ENCODE measurements at regions not wholly inside any gene's neighbourhood (a gene's known extent, or its start where the extent isn't known, plus 50 kb on each side); places are given as distances from the start of the nearest gene placed in this dataset.

- DNase-seq (ENCODE audit: low read depth): no peak
Observed at GRCh38 chr2:215718890-215719289, 283.0 kb upstream of the FN1 start.

GRCh38 chr2:215718436-215718835, 282.6 kb upstream of the FN1 start:
- no peak for DNase-seq (ENCODE audit: low read depth)

DNA sequence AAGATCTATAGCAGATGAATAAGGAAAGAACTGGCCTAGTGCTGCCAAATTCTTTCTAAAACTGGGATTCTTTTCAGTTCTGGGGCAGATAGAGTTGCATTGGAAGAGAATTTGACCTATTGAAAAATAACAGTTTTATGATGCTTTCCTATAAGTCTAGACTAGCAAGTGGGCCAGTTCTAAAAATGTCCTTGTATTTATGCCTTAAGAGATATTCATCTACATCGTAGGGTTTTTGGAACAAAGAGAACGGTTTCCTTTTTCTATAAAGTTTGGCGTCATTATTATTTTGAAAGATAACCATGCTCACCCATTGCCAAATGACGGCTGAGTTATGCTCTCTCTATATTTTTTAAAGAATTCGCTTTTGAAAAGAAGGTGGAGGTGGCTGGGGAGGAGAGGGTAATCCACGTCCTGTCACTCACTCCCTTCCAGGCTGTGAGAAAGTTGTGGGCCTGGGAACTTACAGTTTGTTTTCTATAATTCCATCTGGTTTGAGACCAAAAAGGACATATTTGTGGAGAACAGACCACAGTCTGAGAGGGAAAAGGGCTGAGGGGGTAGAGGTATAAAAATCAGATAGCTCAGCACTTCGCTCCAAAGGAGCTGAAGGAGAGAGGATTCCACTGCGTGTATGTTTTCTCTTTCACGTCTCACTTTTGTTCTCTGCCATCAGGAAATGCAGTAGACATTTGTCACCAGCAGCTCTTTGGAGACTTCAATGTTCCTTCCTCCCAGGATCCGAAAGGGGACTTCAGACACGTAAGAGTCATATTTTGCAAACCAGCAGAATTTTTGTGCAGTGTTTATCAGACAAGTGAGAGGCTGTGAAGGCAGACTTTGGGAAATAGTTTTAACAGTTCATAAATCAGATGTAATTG, 281.9 kb upstream of the FN1 start:
- DNase-seq (ENCODE audit: low read depth): no peak

DNA sequence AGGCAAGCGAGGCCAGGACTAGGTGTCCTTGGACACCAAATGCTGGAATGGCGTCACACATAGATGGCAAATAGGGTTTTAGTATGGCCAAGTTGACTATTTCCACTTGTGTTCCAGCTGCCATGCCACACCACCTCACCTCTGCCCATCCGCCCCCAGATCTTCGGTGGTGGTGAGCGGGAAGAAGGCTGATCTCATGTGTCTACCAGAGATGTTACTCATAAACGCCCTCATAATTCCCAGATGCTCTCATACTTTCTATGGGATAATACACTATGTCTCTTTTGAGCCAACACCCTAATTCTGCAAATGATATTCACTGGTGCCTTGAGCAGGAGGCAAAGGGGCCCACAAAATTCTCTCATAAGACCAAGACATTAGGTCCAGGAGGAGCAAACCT, 281.1 kb upstream of the FN1 start:
- DNase-seq (ENCODE audit: low read depth): peak; percentile 55

DNA sequence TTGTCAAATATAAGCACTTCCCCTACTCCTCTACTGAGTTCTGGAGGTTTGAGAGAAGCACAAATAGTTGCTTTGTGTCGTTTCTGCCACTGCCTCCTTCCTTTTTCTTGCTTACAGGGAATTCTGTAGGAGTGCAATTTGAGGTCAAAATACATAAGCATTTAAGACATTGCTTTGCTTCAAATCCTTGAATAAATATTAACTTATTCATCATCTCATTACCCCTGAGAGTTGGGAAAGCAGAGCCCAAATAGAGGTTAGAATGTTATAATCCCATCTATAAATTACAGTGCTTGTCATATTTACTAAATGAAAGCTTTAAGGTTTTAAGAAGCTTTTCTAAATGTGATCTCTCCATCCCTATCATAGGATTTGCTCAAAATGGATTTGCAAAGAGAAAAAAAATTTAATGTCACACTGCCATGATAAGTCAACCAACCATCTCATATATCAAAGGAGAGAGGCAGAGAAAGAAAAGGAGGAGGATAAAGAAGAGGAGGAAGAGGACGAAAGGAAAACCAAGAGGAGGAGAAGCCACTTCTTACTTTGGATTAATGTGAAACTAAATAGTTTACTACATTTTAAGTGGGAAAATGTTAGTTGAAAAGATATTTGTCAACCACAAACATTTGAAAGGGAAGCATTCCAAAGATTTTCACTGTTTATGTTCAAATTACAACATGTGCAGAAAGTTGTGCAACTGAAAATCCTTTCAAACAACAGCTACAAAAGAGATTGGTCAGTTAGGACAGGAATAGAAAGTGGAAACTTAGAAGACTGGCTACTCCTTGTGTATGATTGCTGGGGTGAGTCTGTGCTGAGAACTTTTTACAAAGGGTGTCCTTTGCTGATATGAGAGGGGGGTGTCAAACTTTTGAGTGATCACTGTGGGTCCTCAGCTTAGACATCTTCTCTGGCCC, 277.3 kb upstream of the FN1 start:
- peak; percentile 85 for DNase-seq (ENCODE audit: low read depth)

DNA sequence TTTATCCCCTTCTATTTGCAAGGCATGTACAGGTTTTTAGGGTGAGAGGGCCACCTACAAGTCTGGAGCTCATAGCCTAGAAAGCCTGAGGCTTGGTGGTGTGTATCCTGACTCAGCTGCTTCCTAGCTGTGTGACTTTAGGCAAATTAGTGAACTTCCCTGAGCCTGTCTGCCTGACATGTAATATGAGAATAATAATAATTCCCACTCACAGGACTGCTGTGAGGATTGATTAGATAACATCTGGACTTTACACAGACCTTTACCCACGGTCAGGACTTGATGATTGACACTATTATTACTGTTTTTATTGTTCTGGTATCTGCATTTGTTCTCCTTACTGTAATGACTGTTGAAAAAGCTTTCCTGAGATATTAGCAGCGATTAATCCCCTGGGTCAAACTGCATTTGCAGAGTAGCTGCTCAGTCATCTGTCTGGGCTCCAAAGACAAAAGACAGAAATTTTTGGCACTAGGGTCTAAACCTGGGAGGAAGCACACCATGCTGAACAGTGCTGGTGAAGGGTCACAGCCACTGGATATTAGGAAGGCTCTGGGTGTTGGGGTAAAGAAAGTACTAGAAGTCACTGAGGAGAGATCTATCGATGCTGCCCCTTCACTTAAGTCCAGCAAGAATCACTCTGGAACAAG, 276.5 kb upstream of the FN1 start:
- DNase-seq (ENCODE audit: low read depth): no peak

DNA sequence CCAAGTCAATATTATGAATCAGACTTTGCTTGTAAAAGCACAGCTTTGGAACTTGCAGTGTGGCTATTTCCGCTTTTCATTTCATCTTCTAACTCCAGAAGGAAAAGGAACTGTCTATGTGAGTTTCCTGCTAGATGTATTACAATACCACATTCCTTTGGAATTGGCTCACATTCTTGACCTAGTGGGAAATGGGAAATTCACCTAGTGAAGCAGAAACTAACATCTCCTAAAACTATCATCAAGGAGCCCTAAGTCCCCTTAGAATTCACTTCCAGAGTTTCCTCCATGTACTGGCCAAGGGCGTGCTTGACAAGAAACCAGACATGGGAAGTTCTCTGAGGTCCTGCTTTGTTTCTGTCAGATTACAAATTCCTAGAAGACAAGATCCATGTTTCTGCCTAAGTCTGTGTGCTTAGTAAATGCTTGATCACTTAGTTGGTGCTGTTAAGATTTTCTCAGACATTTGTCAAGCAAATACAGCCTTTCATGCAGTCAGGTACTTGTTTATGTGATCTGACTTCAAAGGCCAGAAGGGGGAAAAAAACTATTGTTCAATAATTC, 275.7 kb upstream of the FN1 start:
- peak; percentile 84 for DNase-seq (ENCODE audit: low read depth)

DNA sequence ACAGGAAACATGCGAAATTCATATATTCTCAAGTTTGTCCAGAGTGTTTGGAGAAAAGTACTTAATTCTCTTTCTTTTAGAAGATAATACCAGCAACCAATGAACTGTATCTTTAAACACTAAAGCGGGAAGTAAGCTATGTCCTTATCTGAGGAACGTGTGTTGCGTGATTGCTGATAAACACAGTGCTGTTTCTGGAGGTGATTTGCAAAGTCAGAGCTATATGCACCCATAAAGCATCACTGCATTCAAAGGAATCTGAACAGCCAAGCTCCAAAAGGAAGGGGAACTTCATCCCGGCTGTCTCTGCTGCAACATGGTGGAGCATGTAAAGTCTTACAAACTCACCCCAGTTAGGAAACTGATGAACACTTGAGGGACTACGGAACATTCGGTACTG, 271.7 kb upstream of the FN1 start:
- DNase-seq (ENCODE audit: low read depth): no peak

DNA sequence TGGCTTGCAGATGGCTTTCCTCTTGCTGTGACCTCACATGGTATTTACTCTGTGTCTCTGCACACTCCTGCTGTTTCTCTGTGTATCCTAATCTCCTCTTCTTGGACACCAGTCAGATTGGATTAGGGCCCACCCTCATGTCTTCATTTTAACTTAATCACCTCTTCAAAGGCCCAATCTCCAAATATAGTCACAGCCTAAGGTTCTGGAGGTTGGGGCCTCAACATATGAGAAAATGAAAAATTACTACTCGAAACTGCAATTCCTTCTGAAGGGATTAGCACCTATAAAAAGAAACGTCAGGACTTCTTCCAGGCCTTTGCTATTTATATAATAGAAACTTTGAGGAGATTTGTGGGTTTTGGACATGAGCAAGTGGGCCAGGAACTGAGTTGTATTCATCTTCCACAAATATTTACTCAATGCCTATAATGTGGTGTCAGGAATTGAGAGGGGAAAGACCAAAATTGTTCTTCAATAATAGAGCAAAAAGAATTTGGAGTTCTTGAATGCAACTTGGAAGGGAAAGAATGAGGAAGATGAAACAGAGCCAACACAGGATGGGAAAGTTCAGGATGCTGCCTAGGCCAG, 270.0 kb upstream of the FN1 start:
- no peak for DNase-seq (ENCODE audit: low read depth)

GRCh38 chr2:215705281-215705680, 269.4 kb upstream of the FN1 start:
- no peak for DNase-seq (ENCODE audit: low read depth)

DNA sequence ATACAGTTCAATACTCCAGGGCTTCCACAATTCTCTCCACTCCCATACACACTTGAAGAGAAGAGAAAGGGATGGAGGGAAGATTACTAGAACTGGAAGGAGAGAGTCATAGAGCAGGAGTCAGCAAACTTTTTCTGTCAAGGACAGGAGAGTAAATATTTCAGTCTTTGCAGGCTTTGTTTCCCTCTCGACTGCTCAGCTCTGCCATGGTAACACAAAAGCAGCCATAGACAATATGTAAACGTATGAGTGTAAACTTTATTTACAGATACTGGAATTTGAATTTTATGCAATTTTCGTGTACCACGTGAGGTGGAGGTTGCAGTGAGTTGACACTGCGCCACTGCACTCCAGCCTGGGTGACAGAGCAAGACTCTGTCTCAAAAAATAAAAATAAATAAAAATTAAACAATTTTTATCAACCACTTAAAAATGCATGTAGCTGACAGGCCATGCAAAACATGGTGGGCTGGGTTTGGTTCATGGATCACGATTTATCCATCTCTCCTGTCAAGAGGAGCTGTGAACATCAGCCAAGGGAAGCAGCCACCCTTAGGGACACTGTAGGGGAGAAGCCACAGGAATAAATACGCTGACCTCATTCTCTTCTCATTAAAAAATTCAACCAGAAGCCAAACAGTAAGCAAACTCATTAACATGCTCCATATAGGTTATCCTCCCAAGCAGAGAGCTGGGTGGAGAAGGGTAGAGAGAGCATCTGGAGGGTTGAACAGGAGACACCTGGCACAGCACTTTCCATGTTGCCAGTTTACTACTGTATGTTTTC, 266.4 kb upstream of the FN1 start:
- DNase-seq (ENCODE audit: low read depth): no peak

DNA sequence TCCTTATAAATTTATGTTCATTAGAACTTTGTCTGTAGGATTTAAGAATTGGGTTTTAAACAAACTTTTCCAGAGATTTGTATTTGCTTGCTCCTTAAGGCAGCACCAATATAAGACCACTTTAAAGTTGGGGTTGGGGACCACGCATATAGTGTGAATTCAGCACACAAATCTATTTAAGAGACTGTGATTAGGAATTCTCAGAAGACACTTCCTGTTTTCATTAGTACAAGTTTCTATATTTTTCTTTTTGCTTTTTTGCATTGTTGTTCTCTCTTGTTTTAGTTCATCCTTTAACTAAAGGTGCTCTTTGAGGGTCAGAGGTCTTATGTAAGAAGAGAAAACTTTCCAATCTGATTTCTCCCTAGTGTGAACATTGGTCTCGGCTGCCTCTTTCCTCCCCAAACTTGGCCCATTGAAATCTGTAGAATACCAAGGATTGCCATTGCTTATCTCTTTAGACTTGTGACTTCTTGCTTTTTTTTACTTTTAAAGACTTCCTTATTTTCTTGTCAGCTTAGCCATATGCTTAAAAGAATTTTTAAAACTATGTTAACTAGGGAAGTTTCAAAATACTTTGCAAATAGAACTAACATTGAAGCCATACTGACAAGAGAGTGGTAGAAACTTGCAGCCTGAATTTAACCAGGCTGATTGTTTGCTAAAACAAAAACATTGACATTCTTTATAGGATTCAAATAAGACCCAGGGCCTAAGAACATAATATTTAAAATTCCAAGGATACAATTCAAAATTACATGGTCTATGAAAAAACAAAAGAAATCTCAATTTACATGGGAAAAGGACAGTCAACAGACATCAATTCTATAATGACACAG, 264.1 kb upstream of the FN1 start:
- no peak for DNase-seq (ENCODE audit: low read depth)

GRCh38 chr2:215699018-215699417, 263.1 kb upstream of the FN1 start:
- DNase-seq (ENCODE audit: low read depth): no peak

DNA sequence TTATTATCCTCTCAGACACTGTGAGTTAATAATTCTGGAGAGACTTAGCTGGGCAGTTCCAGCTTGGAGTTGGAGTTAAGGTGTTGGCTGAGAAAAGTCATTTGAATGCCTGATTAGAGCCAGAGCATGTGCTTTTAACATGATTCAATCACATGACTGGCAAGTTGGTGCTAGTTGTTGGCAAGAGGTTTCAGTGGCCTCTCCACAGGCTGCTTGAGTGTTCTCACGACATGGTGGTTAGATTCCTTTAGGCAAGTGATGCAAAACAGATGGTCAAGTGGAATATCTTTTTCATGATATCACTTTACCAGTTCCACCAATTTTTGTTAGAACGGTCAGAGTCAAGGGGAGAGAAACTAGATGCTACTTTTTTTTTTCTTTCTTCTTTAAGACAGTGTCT, 262.7 kb upstream of the FN1 start:
- DNase-seq (ENCODE audit: low read depth): peak; percentile 95

GRCh38 chr2:215697496-215697895, 261.6 kb upstream of the FN1 start:
- no peak for DNase-seq (ENCODE audit: low read depth)

GRCh38 chr2:215697003-215697402, 261.1 kb upstream of the FN1 start:
- DNase-seq (ENCODE audit: low read depth): no peak

GRCh38 chr2:215695861-215696260, 260.0 kb upstream of the FN1 start:
- DNase-seq (ENCODE audit: low read depth): peak; percentile 76

- no peak for DNase-seq (ENCODE audit: low read depth)
Observed at GRCh38 chr2:215693999-215694580, 258.2 kb upstream of the FN1 start.

Data from LHCN-M2 (cell line).